HUES6 (cell line): ENCODE measurements at regions not wholly inside any gene's neighbourhood (a gene's known extent, or its start where the extent isn't known, plus 50 kb on each side); places are given as distances from the start of the nearest gene placed in this dataset.

Source experiments
- H3K27ac ChIP-seq: 2 replicates; pipeline ENCODE4 v1.7.0; 2013; ENCODE audit warnings: low read depth, mild to moderate bottlenecking, low read length, inconsistent platforms
- H3K27me3 ChIP-seq: 2 replicates; pipeline ENCODE4 v1.6.1; 2013; ENCODE audit warnings: low read length; ENCODE audit not compliant: control insufficient read depth, insufficient read depth
- H3K36me3 ChIP-seq: 2 replicates; pipeline ENCODE4 v1.6.1; 2013; ENCODE audit warnings: low read length; ENCODE audit not compliant: control insufficient read depth, insufficient read depth
- H3K4me1 ChIP-seq: 2 replicates; pipeline ENCODE4 v1.6.1; 2013; ENCODE audit warnings: low read length; ENCODE audit not compliant: control insufficient read depth, insufficient read depth
- H3K4me3 ChIP-seq: 2 replicates; pipeline ENCODE4 v1.5.1; 2013; ENCODE audit warnings: low read depth, low read length
- H3K9ac ChIP-seq: one replicate; pipeline ENCODE4 v1.6.1; 2013; ENCODE audit warnings: mild to moderate bottlenecking, low read length
- H3K9me3 ChIP-seq: 2 replicates; pipeline ENCODE4 v1.6.1; 2013; ENCODE audit warnings: low read depth, low read length; ENCODE audit not compliant: control insufficient read depth, insufficient read depth

DNA sequence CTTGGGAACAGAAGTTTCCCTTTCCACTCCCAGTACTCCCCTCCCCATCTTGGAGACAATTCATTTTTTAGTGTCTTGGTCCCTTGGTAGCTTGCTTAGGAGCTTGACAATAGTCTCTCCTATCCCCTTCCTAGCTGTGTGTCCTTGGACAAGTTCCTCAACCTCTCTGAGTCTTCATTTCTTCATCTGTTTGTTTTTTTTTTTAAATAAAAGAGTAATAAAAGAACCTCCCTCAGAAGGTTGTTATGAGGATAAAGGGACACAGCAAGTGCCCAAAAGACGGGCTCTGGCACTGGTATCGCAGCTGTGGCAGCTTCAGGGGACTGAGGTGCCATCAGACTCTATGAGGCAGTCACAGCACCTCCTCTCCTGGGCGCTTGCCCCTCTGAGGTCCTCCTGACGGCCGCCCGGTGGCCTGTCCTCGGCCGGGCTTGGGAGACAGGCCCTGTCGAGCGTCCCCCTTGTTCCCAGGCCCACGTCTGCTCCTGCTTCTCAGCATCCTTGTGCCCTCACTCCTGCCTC, 689.2 kb downstream of the MATN1 start:
- H3K27me3 ChIP-seq: no peaks in the 10 kb centered on the region
- no peak overlapping the region for H3K9ac ChIP-seq
- H3K4me3 ChIP-seq: no peak overlapping the region

DNA sequence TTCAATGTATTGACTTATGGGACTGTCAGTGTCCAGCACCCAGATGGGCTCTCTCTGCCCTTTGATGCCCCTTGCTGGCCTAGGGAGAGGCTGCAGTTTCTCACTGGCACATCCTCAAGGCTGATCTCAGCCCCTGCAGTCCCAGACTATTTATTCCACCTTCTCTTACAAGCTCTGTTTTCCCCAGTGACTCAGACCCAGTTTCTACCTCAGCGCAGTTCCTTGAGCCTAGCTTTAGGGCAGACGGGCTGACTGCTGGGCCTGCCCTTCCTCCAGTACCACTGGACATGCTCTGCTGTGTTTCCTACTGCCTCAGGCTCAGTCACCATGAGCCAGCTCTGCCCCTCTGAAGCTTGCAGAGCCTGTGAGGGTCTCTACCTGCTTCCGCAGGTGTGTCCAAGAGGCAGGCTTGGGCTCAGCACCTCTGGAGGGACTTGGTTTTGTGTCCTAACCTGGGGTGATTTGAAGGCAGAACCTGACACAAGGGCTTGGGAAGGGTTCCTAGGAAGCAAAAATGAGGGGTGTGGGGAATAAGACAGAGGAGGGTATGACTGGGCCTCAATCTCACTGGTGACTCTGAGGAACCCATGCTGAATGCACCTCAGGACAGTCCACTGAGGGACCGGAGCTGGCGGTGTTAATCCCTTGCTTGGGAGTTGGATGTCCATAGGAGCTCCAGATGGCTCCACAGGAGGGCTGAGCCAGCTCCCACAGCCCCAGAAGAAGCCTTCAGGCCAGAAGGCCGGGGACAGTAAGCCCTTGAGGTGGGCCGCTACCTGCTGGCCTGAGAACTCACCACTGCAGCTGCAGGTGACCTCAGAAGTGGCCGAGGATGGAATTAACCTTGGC, 689.9 kb downstream of the MATN1 start:
- no peak overlapping the region for H3K4me3 ChIP-seq
- H3K9ac ChIP-seq: no peak overlapping the region
- peaks cover 19% of the 10 kb centered on the region for H3K9me3 ChIP-seq
- no peak overlapping the region for H3K27ac ChIP-seq
- H3K4me1 ChIP-seq: no peaks in the 10 kb centered on the region
- H3K36me3 ChIP-seq: no peaks in the 10 kb centered on the region
- H3K27me3 ChIP-seq: no peaks in the 10 kb centered on the region

More for the DNA sequence above, 689.2 kb downstream of the MATN1 start:
- Histone ChIP-seq H3K27ac (no peak overlapping the region), H3K4me1 (no peaks in the 10 kb centered on the region), H3K36me3 (no peaks in the 10 kb centered on the region), H3K9me3 (peaks cover 19% of the 10 kb centered on the region)

GRCh38 chr1:30032302-30032701, 691.1 kb downstream of the MATN1 start:
- H3K9ac ChIP-seq: no peak overlapping the region
- peaks cover 19% of the 10 kb centered on the region for H3K9me3 ChIP-seq
- no peaks in the 10 kb centered on the region for H3K27me3 ChIP-seq
- no peaks in the 10 kb centered on the region for H3K4me1 ChIP-seq
- no peaks in the 10 kb centered on the region for H3K36me3 ChIP-seq
- no peak overlapping the region for H3K4me3 ChIP-seq
- no peak overlapping the region for H3K27ac ChIP-seq

DNA sequence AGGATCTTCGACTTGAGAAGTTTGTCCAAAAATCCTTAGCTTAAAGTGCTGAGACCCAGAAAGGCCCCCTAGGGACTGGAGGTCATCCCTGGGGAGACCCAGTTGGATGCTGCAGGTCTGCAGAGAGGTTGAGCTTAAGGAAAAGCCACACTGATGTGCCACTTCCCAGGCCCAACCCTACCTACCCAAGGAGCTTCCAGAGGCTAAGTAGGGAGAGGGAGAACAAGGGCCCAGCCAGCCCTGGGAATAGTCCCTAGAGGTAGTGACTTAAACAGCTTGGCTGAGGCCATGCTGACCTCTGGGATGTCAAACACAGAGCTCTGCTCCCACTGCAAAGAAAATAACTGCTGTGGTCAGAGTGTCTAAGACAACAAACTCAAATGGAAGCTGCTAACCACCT, 693.7 kb downstream of the MATN1 start:
- H3K36me3 ChIP-seq: no peaks in the 10 kb centered on the region
- H3K4me1 ChIP-seq: no peaks in the 10 kb centered on the region
- no peaks in the 10 kb centered on the region for H3K27me3 ChIP-seq
- no peak overlapping the region for H3K4me3 ChIP-seq
- H3K9ac ChIP-seq: no peak overlapping the region
- H3K9me3 ChIP-seq: peaks cover 19% of the 10 kb centered on the region
- H3K27ac ChIP-seq: no peak overlapping the region

GRCh38 chr1:30028939-30029338, 694.4 kb downstream of the MATN1 start:
- Histone ChIP-seq H3K9ac (no peak overlapping the region), H3K27ac (no peak overlapping the region), H3K27me3 (no peaks in the 10 kb centered on the region), H3K4me3 (no peak overlapping the region), H3K9me3 (peaks cover 19% of the 10 kb centered on the region), H3K4me1 (no peaks in the 10 kb centered on the region), H3K36me3 (no peaks in the 10 kb centered on the region)

DNA sequence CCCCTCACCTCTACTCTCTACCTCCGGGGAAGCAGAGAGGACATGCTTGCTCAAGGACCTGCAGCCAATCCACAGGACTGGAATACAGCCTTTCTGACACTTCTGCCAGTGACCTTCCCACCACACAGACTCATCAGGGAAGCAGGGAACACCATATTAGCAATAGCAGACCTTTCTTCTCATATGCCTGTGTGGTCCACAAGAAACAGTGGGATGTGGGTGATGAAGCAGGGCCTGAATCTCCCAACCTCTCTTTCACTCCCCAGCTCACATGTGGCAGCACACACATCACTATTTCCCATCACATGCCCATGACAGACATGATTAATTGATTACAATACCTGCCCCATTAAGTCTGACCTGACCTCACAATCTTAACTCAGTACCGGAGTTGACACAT, 695.1 kb downstream of the MATN1 start:
- Histone ChIP-seq H3K9me3 (peaks cover 23% of the 10 kb centered on the region), H3K4me1 (no peaks in the 10 kb centered on the region), H3K27ac (no peak overlapping the region), H3K9ac (no peak overlapping the region), H3K36me3 (no peaks in the 10 kb centered on the region), H3K4me3 (no peak overlapping the region), H3K27me3 (no peaks in the 10 kb centered on the region)

DNA sequence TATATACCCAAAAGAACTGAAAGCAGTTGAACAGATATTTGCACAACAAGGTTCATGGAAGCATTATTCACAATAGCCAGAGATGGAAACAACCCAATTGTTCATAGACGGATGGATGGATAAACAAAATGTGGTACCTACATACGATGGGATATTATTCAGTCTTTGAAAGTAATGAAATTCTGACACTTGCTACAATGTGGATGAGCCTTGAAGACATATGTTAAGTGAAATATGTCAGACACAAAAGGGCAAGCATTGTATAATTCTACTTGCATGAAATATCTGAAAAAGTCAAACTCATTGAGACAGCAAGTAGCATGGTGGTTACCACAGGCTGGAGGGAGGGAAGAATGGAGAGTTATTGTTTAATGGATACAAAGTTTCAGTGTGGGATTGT, 696.1 kb downstream of the MATN1 start:
- Histone ChIP-seq H3K36me3 (no peaks in the 10 kb centered on the region), H3K27me3 (no peaks in the 10 kb centered on the region), H3K9me3 (peaks cover 23% of the 10 kb centered on the region), H3K27ac (no peak overlapping the region), H3K9ac (no peak overlapping the region), H3K4me3 (no peak overlapping the region), H3K4me1 (no peaks in the 10 kb centered on the region)

DNA sequence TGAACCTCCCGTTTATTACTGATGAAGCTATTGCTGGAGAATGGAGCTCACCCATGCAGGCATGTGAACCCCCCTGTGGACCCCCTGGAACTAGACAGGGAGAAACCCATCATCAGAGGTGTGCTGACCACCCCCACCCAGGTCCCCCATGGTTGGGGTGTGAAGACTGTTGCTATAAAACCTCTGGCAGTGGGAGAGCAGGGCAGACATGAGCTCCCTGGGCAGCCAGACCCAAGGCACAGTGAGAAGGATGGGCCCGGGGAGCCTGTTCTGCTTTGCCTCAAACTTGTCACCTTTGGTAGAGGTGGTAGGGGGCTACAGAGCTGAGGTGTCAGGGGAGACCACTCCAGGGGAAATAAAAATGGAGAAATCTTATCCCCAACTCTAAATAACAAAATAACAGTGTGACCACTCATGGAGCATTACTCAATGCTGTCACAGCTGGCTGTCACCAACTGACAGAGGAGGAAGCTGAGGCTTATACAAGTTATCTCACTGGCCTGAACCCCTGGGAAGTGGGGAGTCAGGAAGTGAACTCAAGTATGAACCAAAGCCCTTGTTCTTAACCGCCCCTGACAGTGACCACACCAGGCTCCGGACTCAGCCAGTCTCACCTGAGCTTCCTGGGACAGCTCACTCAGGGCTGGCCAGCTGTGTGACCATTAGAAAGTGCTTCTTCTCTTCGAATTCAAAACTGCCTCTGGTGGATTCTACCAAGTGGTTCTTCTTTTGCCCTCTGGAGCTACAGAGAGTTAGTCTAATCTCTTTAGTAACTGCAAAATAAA, 698.8 kb downstream of the MATN1 start:
- Histone ChIP-seq H3K4me1 (no peaks in the 10 kb centered on the region), H3K9ac (no peak overlapping the region), H3K36me3 (no peaks in the 10 kb centered on the region), H3K27me3 (no peaks in the 10 kb centered on the region), H3K9me3 (peaks cover 14% of the 10 kb centered on the region), H3K4me3 (no peak overlapping the region), H3K27ac (no peak overlapping the region)

GRCh38 chr1:30023339-30024022, 699.9 kb downstream of the MATN1 start:
- Histone ChIP-seq H3K4me1 (no peaks in the 10 kb centered on the region), H3K9ac (no peak overlapping the region), H3K27ac (no peak overlapping the region), H3K27me3 (no peaks in the 10 kb centered on the region), H3K36me3 (no peaks in the 10 kb centered on the region), H3K4me3 (no peak overlapping the region), H3K9me3 (peaks cover 19% of the 10 kb centered on the region)

- H3K4me1 ChIP-seq: peaks cover 6% of the 10 kb centered on the region
- peaks cover 15% of the 10 kb centered on the region for H3K9me3 ChIP-seq
- no peak overlapping the region for H3K27ac ChIP-seq
- H3K36me3 ChIP-seq: no peaks in the 10 kb centered on the region
- H3K27me3 ChIP-seq: no peaks in the 10 kb centered on the region
- no peak overlapping the region for H3K4me3 ChIP-seq
- no peak overlapping the region for H3K9ac ChIP-seq
Observed at GRCh38 chr1:30014031-30014430, 709.4 kb downstream of the MATN1 start.
